ENCODE measurements at regions not wholly inside any gene's neighbourhood (a gene's known extent, or its start where the extent isn't known, plus 50 kb on each side); places are given as distances from the start of the nearest gene placed in this dataset.
"Not testable (repeated sequence)": the region's sequence is repeated elsewhere in the genome, so short reads cannot be mapped to it uniquely, and the experiment has no call there.

DNA sequence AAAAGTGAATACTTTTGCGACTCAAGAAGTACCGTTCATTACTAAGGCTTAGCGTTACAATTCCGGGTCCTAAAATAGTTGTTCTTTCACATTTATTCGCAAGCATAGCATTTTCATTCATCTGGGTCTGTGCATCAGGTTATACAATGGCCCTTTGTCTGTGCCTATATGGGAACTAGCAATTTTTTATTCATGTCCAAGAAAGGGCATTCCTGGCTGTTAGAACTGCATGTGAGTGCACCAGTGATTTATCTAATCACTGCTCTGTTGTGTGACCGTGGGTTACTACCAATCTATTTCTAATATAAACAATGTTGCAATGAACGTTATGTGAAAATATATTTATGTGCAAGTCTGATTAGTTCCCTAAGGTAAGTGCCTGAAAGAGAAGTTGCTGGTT lies 63.8 kb downstream of the SPANXA1 start:
- dilution Hi-C loops (cut with MboI; ENCODE audit: extremely low pct_ligation_motif_present, low sequenced_read_pairs); FAIRE-seq; H3K9ac ChIP-seq (ENCODE audit: control insufficient read depth, extremely low read depth, insufficient read depth, low read length): not testable (repeated sequence)

DNA sequence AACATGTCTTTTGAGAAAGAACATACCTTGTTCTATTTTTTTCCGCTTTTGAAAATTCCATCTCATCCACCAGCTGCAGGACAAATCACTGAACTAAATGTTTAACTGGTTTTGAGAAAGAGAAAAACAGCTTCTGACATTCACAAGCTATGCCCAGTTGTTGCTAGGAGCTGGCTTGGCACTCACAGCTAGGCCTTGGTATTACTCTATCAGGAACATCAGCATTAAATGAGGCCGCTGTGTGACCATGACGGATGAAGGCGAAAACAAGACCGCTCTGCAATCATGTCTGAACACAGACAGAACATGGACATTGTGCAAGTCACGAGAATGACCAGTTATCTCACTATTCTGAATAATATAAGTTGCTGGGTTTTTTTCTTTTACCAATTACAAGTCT lies 108.8 kb downstream of the SPANXA1 start:
- H4K20me1 ChIP-seq (ENCODE audit: control insufficient read depth, extremely low read depth, insufficient read depth, low read length); H3K27me3 ChIP-seq (ENCODE audit: control insufficient read depth, extremely low read depth, insufficient read depth, low read length); DNase-seq (ENCODE audit: low read depth, low spot score); H3K4me2 ChIP-seq (ENCODE audit: control insufficient read depth, extremely low read depth, insufficient read depth, low read depth, low read length); H2AFZ ChIP-seq (ENCODE audit: control insufficient read depth, low read length); H3K9ac ChIP-seq (ENCODE audit: control insufficient read depth, extremely low read depth, insufficient read depth, low read length); dilution Hi-C loops (cut with MboI; ENCODE audit: extremely low pct_ligation_motif_present, low sequenced_read_pairs); H3K4me3 ChIP-seq (ENCODE audit: control insufficient read depth in 2 of 3, extremely low read depth in 1 of 3, insufficient read depth in 2 of 3, low read depth in 1 of 3, low read length in 3 of 3); H3K9me1 ChIP-seq (ENCODE audit: control insufficient read depth, extremely low read depth, insufficient read depth, low read length); H3K79me2 ChIP-seq (ENCODE audit: control insufficient read depth, insufficient read depth, low read length); H3K4me1 ChIP-seq (ENCODE audit: control insufficient read depth, extremely low read depth, insufficient read depth, low read length); H3K9me3 ChIP-seq (ENCODE audit: control insufficient read depth, low read depth, low read length); H3K27ac ChIP-seq (ENCODE audit: control insufficient read depth, insufficient read depth, low read length); H3K36me3 ChIP-seq (ENCODE audit: control insufficient read depth in 2 of 2, extremely low read depth in 1 of 2, insufficient read depth in 2 of 2, low read length in 2 of 2): not testable (repeated sequence)
- FAIRE-seq, result peak; percentile 20

More for the DNA sequence above, 63.8 kb downstream of the SPANXA1 start:
- H4K20me1 ChIP-seq (ENCODE audit: control insufficient read depth, extremely low read depth, insufficient read depth, low read length); H2AFZ ChIP-seq (ENCODE audit: control insufficient read depth, low read length); H3K9me3 ChIP-seq (ENCODE audit: control insufficient read depth, low read depth, low read length); DNase-seq (ENCODE audit: low read depth, low spot score); H3K9me1 ChIP-seq (ENCODE audit: control insufficient read depth, extremely low read depth, insufficient read depth, low read length); H3K27me3 ChIP-seq (ENCODE audit: control insufficient read depth, extremely low read depth, insufficient read depth, low read length); H3K79me2 ChIP-seq (ENCODE audit: control insufficient read depth, insufficient read depth, low read length); H3K4me3 ChIP-seq (ENCODE audit: control insufficient read depth in 2 of 3, extremely low read depth in 1 of 3, insufficient read depth in 2 of 3, low read depth in 1 of 3, low read length in 3 of 3); H3K4me1 ChIP-seq (ENCODE audit: control insufficient read depth, extremely low read depth, insufficient read depth, low read length); H3K4me2 ChIP-seq (ENCODE audit: control insufficient read depth, extremely low read depth, insufficient read depth, low read depth, low read length); H3K36me3 ChIP-seq (ENCODE audit: control insufficient read depth in 2 of 2, extremely low read depth in 1 of 2, insufficient read depth in 2 of 2, low read length in 2 of 2); H3K27ac ChIP-seq (ENCODE audit: control insufficient read depth, insufficient read depth, low read length): not testable (repeated sequence)

DNA sequence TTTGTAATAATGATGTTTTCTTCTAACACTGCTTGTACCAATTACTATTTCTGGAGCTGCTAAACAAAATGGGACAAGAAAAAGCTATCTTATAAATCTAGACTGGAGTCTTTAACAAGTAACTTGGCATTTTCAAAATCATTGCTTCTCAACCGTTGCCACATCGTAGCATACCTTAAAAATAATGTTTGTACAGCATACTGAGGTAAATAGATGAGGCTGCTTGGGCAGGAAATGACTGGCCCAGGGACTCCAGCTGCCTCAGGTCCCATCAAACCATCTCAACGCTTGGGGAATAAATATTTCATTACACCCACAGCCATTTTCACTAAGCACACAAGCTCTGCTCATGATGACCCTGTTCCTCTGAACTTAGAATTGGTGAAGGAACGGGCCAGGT lies 115.1 kb downstream of the SPANXA1 start:
- no peak overlapping the region for H3K4me3 ChIP-seq (ENCODE audit: control insufficient read depth in 2 of 3, extremely low read depth in 1 of 3, insufficient read depth in 2 of 3, low read depth in 1 of 3, low read length in 3 of 3)
- H3K27me3 ChIP-seq (ENCODE audit: control insufficient read depth, extremely low read depth, insufficient read depth, low read length), result no peaks in the 10 kb centered on the region
- H3K9me3 ChIP-seq (ENCODE audit: control insufficient read depth, low read depth, low read length), result no peaks in the 10 kb centered on the region
- H3K4me1 ChIP-seq (ENCODE audit: control insufficient read depth, extremely low read depth, insufficient read depth, low read length), result peaks cover 16% of the 10 kb centered on the region
- H3K79me2 ChIP-seq (ENCODE audit: control insufficient read depth, insufficient read depth, low read length), result no peaks in the 10 kb centered on the region
- H2AFZ ChIP-seq (ENCODE audit: control insufficient read depth, low read length), result no peak overlapping the region
- H4K20me1 ChIP-seq (ENCODE audit: control insufficient read depth, extremely low read depth, insufficient read depth, low read length), result no peaks in the 10 kb centered on the region
- DNase-seq (ENCODE audit: low read depth, low spot score), result no peak
- peak overlapping the region; percentile 21 for H3K27ac ChIP-seq (ENCODE audit: control insufficient read depth, insufficient read depth, low read length)
- H3K36me3 ChIP-seq (ENCODE audit: control insufficient read depth in 2 of 2, extremely low read depth in 1 of 2, insufficient read depth in 2 of 2, low read length in 2 of 2), result no peaks in the 10 kb centered on the region
- dilution Hi-C loops (cut with MboI; ENCODE audit: extremely low pct_ligation_motif_present, low sequenced_read_pairs), result no loop called here
- H3K9ac ChIP-seq (ENCODE audit: control insufficient read depth, extremely low read depth, insufficient read depth, low read length), result no peak overlapping the region
- no peaks in the 10 kb centered on the region for H3K9me1 ChIP-seq (ENCODE audit: control insufficient read depth, extremely low read depth, insufficient read depth, low read length)
- H3K4me2 ChIP-seq (ENCODE audit: control insufficient read depth, extremely low read depth, insufficient read depth, low read depth, low read length), result peak overlapping the region; percentile 2
- FAIRE-seq, result no peak
- TF ChIP-seq EZH2 (IDR thresholded peaks at IDR 0.05; ENCODE audit: low read length), result no peak
- TF ChIP-seq, protein P1, sequence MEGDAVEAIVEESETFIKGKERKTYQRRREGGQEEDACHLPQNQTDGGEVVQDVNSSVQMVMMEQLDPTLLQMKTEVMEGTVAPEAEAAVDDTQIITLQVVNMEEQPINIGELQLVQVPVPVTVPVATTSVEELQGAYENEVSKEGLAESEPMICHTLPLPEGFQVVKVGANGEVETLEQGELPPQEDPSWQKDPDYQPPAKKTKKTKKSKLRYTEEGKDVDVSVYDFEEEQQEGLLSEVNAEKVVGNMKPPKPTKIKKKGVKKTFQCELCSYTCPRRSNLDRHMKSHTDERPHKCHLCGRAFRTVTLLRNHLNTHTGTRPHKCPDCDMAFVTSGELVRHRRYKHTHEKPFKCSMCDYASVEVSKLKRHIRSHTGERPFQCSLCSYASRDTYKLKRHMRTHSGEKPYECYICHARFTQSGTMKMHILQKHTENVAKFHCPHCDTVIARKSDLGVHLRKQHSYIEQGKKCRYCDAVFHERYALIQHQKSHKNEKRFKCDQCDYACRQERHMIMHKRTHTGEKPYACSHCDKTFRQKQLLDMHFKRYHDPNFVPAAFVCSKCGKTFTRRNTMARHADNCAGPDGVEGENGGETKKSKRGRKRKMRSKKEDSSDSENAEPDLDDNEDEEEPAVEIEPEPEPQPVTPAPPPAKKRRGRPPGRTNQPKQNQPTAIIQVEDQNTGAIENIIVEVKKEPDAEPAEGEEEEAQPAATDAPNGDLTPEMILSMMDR (optimal IDR thresholded peaks at IDR 0.05 in 1 of 3, IDR thresholded peaks at IDR 0.05 in 1 of 3, conservative IDR thresholded peaks at IDR 0.05 in 1 of 3; ENCODE audit: extremely low read depth in 1 of 3, insufficient read depth in 2 of 3, low read length in 3 of 3), result no peak
